RWPE1 (cell line): ENCODE measurements at regions not wholly inside any gene's neighbourhood (a gene's known extent, or its start where the extent isn't known, plus 50 kb on each side); places are given as distances from the start of the nearest gene placed in this dataset.

Experiments used
- CTCF ChIA-PET: fragments of 350-600 bp; sonication (Branson Sonifier 250); formaldehyde crosslinking; extraction: SDS; loops from one replicate; lab custom pipeline; 2021; lab: Yijun Ruan, JAX
- POLR2A ChIA-PET: fragments of 400-600 bp; formaldehyde crosslinking; extraction: SDS; loops from one replicate; lab custom pipeline; 2020; ENCODE audit warnings: antibody characterized with exemption; ENCODE audit not compliant: low non-redundant PET; lab: Yijun Ruan, JAX
- DNase-seq: peaks from one replicate; pipeline ENCODE4 v3.0.0; 2012; ENCODE audit warnings: low spot score
- H3K27ac ChIP-seq: fragments of 450-650 bp; 2 replicates; pipeline ENCODE4 v1.5.1; 2017
- CTCF ChIP-seq: fragments of 450-650 bp; conservative IDR thresholded peaks from 2 replicates; pipeline ENCODE4 v1.5.1; 2017; ENCODE audit warnings: low read depth, mild to moderate bottlenecking

DNA sequence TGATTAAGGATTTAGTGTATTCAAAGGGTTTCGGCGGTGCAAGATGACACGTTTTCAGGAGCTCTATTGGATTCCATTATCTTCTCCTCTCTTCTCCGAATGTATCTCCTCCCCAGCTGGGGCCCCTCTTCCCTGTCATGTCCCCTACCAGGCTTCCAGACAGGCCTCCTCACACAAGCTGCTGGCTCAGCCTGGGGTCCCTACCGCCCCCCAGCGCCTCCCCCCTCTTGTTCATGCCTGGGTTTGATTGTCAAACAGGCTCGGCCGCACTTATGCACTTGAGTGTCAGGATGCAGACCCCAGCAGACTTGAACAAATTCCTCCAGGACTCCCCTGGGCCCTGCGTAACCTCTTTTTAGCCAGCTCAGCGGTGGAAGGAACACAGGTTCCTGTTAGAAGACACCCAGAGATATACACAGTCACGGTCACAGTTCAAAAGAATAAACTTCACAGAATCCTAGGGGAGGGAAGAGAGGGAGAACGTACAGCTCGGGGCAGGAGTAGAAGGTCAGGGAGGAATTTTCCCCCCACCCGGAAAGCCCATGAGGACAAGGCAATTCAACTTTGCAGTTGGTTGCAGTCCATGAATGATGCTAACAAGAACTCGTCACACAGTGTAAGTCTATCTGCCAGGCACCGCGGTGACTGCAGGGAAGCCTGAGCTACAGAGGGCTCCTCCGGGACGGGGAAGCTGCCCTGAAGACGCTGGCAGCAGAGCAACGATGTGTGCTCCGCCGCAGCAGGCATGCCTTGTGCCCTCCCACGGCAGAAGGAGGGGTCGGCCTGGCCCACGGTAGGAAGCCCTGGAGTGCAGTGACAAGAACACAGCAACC, 560.0 kb downstream of the BNC2 start:
- no peak for DNase-seq
- CTCF ChIA-PET, result interaction anchor here (0.6 to 1.0 kb wide), 2 partner anchors 10 to 825 kb away, joined by 4 read pairs; no protein-coding TSS in a partner anchor
- POLR2A ChIA-PET, result no interaction called here
- no peak for TF ChIP-seq CTCF
- H3K27ac ChIP-seq, result no peak overlapping the region

GRCh38 chr9:16312116-16312515, 558.4 kb downstream of the BNC2 start:
- CTCF ChIA-PET, result interaction anchor here (0.6 kb wide), 1 partner anchor 220 kb away, joined by 5 read pairs; no protein-coding TSS in a partner anchor
- DNase-seq, result no peak
- TF ChIP-seq CTCF, result no peak
- POLR2A ChIA-PET, result no interaction called here
- H3K27ac ChIP-seq, result no peak overlapping the region

DNA sequence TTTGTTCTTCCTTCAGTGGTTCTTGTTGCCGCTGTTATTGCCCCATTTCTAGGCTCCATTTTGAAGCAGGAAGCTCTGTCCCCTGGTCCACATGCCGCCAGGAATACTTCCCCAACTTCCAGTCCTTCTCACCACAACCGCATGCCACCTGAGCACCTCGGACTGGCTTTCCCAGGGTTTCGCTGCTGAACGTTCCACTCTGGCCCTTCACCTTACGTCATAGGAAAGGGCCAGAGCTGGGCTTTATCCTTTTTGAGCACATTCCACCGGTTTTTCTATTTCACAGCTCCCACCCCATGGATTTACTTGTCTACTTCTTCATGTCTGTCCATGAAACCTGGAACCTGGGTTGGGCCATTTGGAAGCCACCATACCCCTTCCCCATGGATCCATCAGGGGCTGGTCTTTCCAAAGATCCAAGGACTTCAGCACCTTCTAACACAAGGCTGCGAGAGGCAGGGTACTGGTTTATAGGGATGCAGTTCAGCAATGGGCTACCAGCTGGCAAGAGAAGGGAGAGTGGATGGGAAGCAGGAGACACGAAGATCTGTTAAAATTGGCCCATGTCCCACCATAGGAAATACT, 557.4 kb downstream of the BNC2 start:
- TF ChIP-seq CTCF, result no peak
- POLR2A ChIA-PET, result no interaction called here
- no peak for DNase-seq
- no peak overlapping the region for H3K27ac ChIP-seq
- CTCF ChIA-PET, result interaction anchor here (0.5 kb wide), 1 partner anchor 186 kb away, joined by 4 read pairs; no protein-coding TSS in a partner anchor

GRCh38 chr9:16314476-16314875, 556.0 kb downstream of the BNC2 start:
- POLR2A ChIA-PET, result no interaction called here
- H3K27ac ChIP-seq, result no peak overlapping the region
- CTCF ChIA-PET, result no interaction called here
- no peak for DNase-seq
- TF ChIP-seq CTCF, result no peak

GRCh38 chr9:16315720-16316119, 554.8 kb downstream of the BNC2 start:
- CTCF ChIA-PET, result interaction anchor here (0.7 kb wide), 1 partner anchor 474 kb away, joined by 3 read pairs; no protein-coding TSS in a partner anchor
- POLR2A ChIA-PET, result no interaction called here

DNA sequence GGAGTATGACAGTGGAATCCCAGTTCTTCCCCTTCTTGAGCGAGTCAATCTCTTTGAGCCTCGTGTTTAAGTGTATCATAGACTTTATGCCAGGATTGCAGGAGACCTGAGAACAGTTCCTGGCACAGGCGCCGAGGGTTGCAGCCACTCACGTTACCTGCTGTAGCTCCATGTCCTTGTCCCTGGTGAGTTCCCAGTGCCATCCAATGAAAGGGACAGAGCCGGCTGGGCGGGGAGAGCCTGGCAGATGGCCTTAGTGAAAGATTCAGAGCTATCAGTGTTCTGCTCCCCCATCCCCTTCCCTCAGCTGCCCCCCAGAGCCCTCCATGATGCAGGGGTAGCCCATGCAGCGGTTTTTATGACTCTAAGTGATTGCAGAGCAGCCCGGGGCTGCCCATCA, 554.0 kb downstream of the BNC2 start:
- ChIA-PET POLR2A (no interaction called here), CTCF (interaction anchor here (0.7 kb wide), 1 partner anchor 1925 kb away, joined by 3 read pairs; no protein-coding TSS in a partner anchor)
- no peak overlapping the region for H3K27ac ChIP-seq
- TF ChIP-seq CTCF, result no peak
- no peak for DNase-seq

More at GRCh38 chr9:16315720-16316119, 554.8 kb downstream of the BNC2 start:
- no peak for DNase-seq
- no peak for TF ChIP-seq CTCF
- no peak overlapping the region for H3K27ac ChIP-seq
